H1 (cell line): ENCODE measurements at regions not wholly inside any gene's neighbourhood (a gene's known extent, or its start where the extent isn't known, plus 50 kb on each side); places are given as distances from the start of the nearest gene placed in this dataset.

ENCODE experiments used
- CTCF ChIA-PET: fragments of 300-600 bp; sonication (Branson Sonifier 250); formaldehyde crosslinking; loops from one replicate; lab custom pipeline; 2021; ENCODE audit not compliant: partially characterized antibody; lab: Charles Lee
- POLR2A ChIA-PET: fragments of 300-600 bp; sonication (Branson Sonifier 250); formaldehyde crosslinking; loops from one replicate; lab custom pipeline; 2021; ENCODE audit warnings: inconsistent platforms; ENCODE audit not compliant: partially characterized antibody; lab: Charles Lee
- DNase-seq, 2 experiments: peaks; one replicate each; pipeline versions ENCODE4 v3.0.0 to v3.0.0-alpha.2; 2010 to 2022; ENCODE audit warnings: low spot score in 2 of 2, low read depth in 1 of 2, mixed read lengths in 1 of 2
- FAIRE-seq: peaks from 2 replicates; lab custom pipeline; 2011; peaks lifted over from hg19 to GRCh38; lab: Jason Lieb, UNC
- H2AFZ ChIP-seq: 2 replicates; pipeline ENCODE4 v1.8.1; 2012; ENCODE audit warnings: low read length, inconsistent platforms
- H2AK5ac ChIP-seq: 2 replicates; pipeline ENCODE4 v1.6.1; 2013; ENCODE audit warnings: low read depth, low read length
- H2BK120ac ChIP-seq: replicated peaks from 2 replicates; pipeline ENCODE3; 2013; ENCODE audit warnings: low read depth, low read length, inconsistent platforms
- H2BK12ac ChIP-seq: 2 replicates; pipeline ENCODE4 v1.6.1; 2013; ENCODE audit warnings: low read depth, low read length
- H2BK15ac ChIP-seq: 2 replicates; pipeline ENCODE4 v1.6.1; 2013; ENCODE audit warnings: low read length
- H2BK20ac ChIP-seq: 2 replicates; pipeline ENCODE4 v1.6.1; 2013; ENCODE audit warnings: low read length
- H2BK5ac ChIP-seq: 2 replicates; pipeline ENCODE4 v1.6.1; 2013; ENCODE audit warnings: low read depth, low read length
- H3K14ac ChIP-seq: 2 replicates; pipeline ENCODE4 v1.6.1; 2013; ENCODE audit warnings: inconsistent platforms; ENCODE audit not compliant: insufficient read length
- H3K18ac ChIP-seq: 2 replicates; pipeline ENCODE4 v1.6.1; 2013; ENCODE audit warnings: low read length; ENCODE audit errors: extremely low read depth
- H3K23ac ChIP-seq: 2 replicates; pipeline ENCODE4 v1.6.1; 2013; ENCODE audit warnings: inconsistent platforms; ENCODE audit not compliant: insufficient read length
- H3K23me2 ChIP-seq: 2 replicates; pipeline ENCODE4 v1.6.1; 2013; ENCODE audit warnings: low read depth, low read length
- H3K27ac ChIP-seq: 2 replicates; pipeline ENCODE4 v1.6.1; 2011; ENCODE audit warnings: low read depth, low read length, inconsistent platforms
- H3K27me3 ChIP-seq, 4 experiments: replicated peaks in 1 of 4; 1 replicate in 1 of 4; 2 replicates in 3 of 4; pipeline versions ENCODE4 v1.6.1 to v1.8.1; 2011 to 2013; ENCODE audit warnings: low read length in 3 of 4, mild to moderate bottlenecking in 3 of 4, inconsistent platforms in 2 of 4, mixed read lengths in 2 of 4, moderate library complexity in 1 of 4; ENCODE audit not compliant: control insufficient read depth in 3 of 4, insufficient read depth in 3 of 4; ENCODE audit errors: extremely low read depth in 1 of 4
- H3K36me3 ChIP-seq, 4 experiments: 2 replicates each; pipeline versions ENCODE4 v1.6.1 to v1.8.1; 2011 to 2013; ENCODE audit warnings: mild to moderate bottlenecking in 4 of 4, low read length in 3 of 4, moderate library complexity in 2 of 4, control low read depth in 1 of 4, inconsistent platforms in 1 of 4; ENCODE audit not compliant: insufficient read depth in 4 of 4, control insufficient read depth in 2 of 4
- H3K4ac ChIP-seq: replicated peaks from 2 replicates; pipeline ENCODE3; 2013; ENCODE audit warnings: low read length, low read depth, mixed read lengths, inconsistent platforms; ENCODE audit not compliant: insufficient read length
- H3K4me1 ChIP-seq, 4 experiments: replicated peaks in 1 of 4; 1 replicate in 1 of 4; 2 replicates in 3 of 4; pipeline versions ENCODE4 v1.6.1 to v1.8.1; 2011 to 2013; ENCODE audit warnings: low read length in 3 of 4, inconsistent platforms in 2 of 4, mixed read lengths in 1 of 4; ENCODE audit not compliant: insufficient read depth in 4 of 4, control insufficient read depth in 3 of 4
- H3K4me2 ChIP-seq, 2 experiments: 2 replicates each; pipeline versions ENCODE4 v1.6.1 to v1.8.1; 2011 to 2013; ENCODE audit warnings: low read depth in 2 of 2, low read length in 2 of 2, control low read depth in 1 of 2, inconsistent platforms in 1 of 2, mild to moderate bottlenecking in 1 of 2; ENCODE audit not compliant: insufficient read depth in 1 of 2
- H3K4me3 ChIP-seq, 4 experiments: fragments of 200-600, 300-600 bp in 1 of 4; sonication (generic), shearing (Covaris generic), sonication (Bioruptor Twin) in 1 of 4; 2 replicates each; pipeline versions ENCODE4 v1.5.1 to v1.8.1; 2011 to 2016; ENCODE audit warnings: low read length in 4 of 4, low read depth in 3 of 4, control low read depth in 2 of 4, inconsistent platforms in 2 of 4, mild to moderate bottlenecking in 2 of 4, mixed read lengths in 1 of 4, moderate library complexity in 1 of 4; ENCODE audit not compliant: insufficient read depth in 2 of 4; ENCODE audit errors: extremely low read depth in 1 of 4
- H3K56ac ChIP-seq: replicated peaks from 2 replicates; pipeline ENCODE3; 2013; ENCODE audit warnings: low read depth, mild to moderate bottlenecking, mixed read lengths, low read length, inconsistent platforms; ENCODE audit not compliant: insufficient read length
- H3K79me1 ChIP-seq: 2 replicates; pipeline ENCODE4 v1.6.1; 2013; ENCODE audit warnings: low read depth, low read length, control low read depth
- H3K79me2 ChIP-seq, 2 experiments: 2 replicates each; pipeline versions ENCODE4 v1.6.1 to v1.8.1; 2012 to 2013; ENCODE audit warnings: low read length in 2 of 2, mild to moderate bottlenecking in 2 of 2, inconsistent platforms in 1 of 2; ENCODE audit not compliant: insufficient read depth in 2 of 2, control insufficient read depth in 1 of 2
- H3K9ac ChIP-seq, 4 experiments: replicated peaks in 1 of 4; 1 replicate in 1 of 4; 2 replicates in 3 of 4; pipeline versions ENCODE4 v1.6.1 to v1.8.1; 2011 to 2013; ENCODE audit warnings: low read depth in 3 of 4, low read length in 3 of 4, control low read depth in 2 of 4, mild to moderate bottlenecking in 2 of 4, moderate library complexity in 2 of 4, inconsistent platforms in 1 of 4; ENCODE audit errors: extremely low read depth in 1 of 4
- H3K9me3 ChIP-seq, 2 experiments: 2 replicates each; pipeline versions ENCODE4 v1.6.1 to v1.8.1; 2012 to 2013; ENCODE audit warnings: mild to moderate bottlenecking in 2 of 2, moderate library complexity in 2 of 2, control low read depth in 1 of 2, inconsistent platforms in 1 of 2, low read depth in 1 of 2, low read length in 1 of 2, mixed read lengths in 1 of 2; ENCODE audit not compliant: insufficient read depth in 2 of 2
- H4K20me1 ChIP-seq, 2 experiments: replicated peaks in 1 of 2; 2 replicates each; pipeline versions ENCODE3 to v1.8.1; 2011 to 2013; ENCODE audit warnings: inconsistent platforms in 2 of 2, low read length in 2 of 2, mild to moderate bottlenecking in 1 of 2; ENCODE audit not compliant: insufficient read depth in 2 of 2, control insufficient read depth in 1 of 2
- H4K5ac ChIP-seq: 2 replicates; pipeline ENCODE4 v1.6.1; 2013; ENCODE audit warnings: low read length, low read depth, mixed read lengths, inconsistent platforms; ENCODE audit not compliant: insufficient read length
- H4K8ac ChIP-seq: 2 replicates; pipeline ENCODE4 v1.8.0; 2013; ENCODE audit warnings: mild to moderate bottlenecking, moderate library complexity, low read length, inconsistent platforms; ENCODE audit not compliant: insufficient read depth; ENCODE audit errors: extremely low read depth
- H4K91ac ChIP-seq: replicated peaks from 2 replicates; pipeline ENCODE3; 2013; ENCODE audit warnings: low read length, mixed read lengths, inconsistent platforms; ENCODE audit not compliant: insufficient read length
- ATF2 ChIP-seq: IDR thresholded peaks from 2 replicates; pipeline ENCODE4 v1.6.1; 2012; ENCODE audit warnings: low read length, inconsistent platforms
- BRCA1 ChIP-seq: IDR thresholded peaks from 2 replicates; pipeline ENCODE4 v1.6.1; 2012; ENCODE audit warnings: low read depth, low read length, improper control_type of control experiment
- CEBPB ChIP-seq: IDR thresholded peaks from 2 replicates; pipeline ENCODE4 v1.6.1; 2012; ENCODE audit warnings: low read depth, low read length
- EGR1 ChIP-seq: IDR thresholded peaks from 2 replicates; pipeline ENCODE4 v1.6.1; 2011; ENCODE audit warnings: low read depth, low read length, borderline replicate concordance
- EZH2 ChIP-seq: fragments of 200-600 bp; sonication (generic); IDR thresholded peaks from 2 replicates; pipeline ENCODE4 v1.7.1; 2012; ENCODE audit warnings: low read depth, mild to moderate bottlenecking, moderate library complexity, low read length, inconsistent platforms; ENCODE audit not compliant: severe bottlenecking
- SP2 ChIP-seq: IDR thresholded peaks from 2 replicates; pipeline ENCODE4 v1.6.1; 2012; ENCODE audit warnings: mild to moderate bottlenecking, low read length, inconsistent platforms
- TBP ChIP-seq: IDR thresholded peaks from 2 replicates; pipeline ENCODE4 v1.6.1; 2011; ENCODE audit warnings: low read depth, low read length, improper control_type of control experiment
- WGBS, 2 experiments: shearing (Covaris generic) in 1 of 2; methylation state at CpG; one replicate each; pipeline versions ENCODE4 v1.1.6 to v1.1.7; 2013 to 2015; ENCODE audit warnings: low lambda C conversion rate in 2 of 2, mixed read lengths in 2 of 2, inconsistent platforms in 1 of 2, low coverage in 1 of 2, missing lambda C conversion rate in 1 of 2; ENCODE audit not compliant: insufficient replicate concordance in 2 of 2, insufficient coverage in 1 of 2, insufficient read length in 1 of 2; ENCODE audit errors: extremely low coverage in 1 of 2, missing lambda C conversion rate in 1 of 2; 5-methylcytosine and 5-hydroxymethylcytosine counted together

GRCh38 chrX:35392232-35392631 lies 405.9 kb upstream of the MAGEB16 start (continued):
- TF ChIP-seq CEBPB = no peak

GRCh38 chrX:35406386-35406785 lies 391.8 kb upstream of the MAGEB16 start:
- 94 to 100% methylated on average over 1 to 2 of the region's 2 CpGs for WGBS, 2 experiments

More at GRCh38 chrX:35406386-35406785, 391.8 kb upstream of the MAGEB16 start:
- H3K4me2 ChIP-seq = no peak overlapping the region
- no peak overlapping the region for H3K4ac ChIP-seq
- H2BK15ac ChIP-seq = no peak overlapping the region
- FAIRE-seq (no peak), DNase-seq (no peak)
- ChIA-PET POLR2A (no interaction called here), CTCF (interaction anchor here (1.0 kb wide), 1 partner anchor 26 kb away, joined by 5 read pairs; no protein-coding TSS in a partner anchor)
- no peak overlapping the region for H3K56ac ChIP-seq
- H3K4me1 ChIP-seq = no peaks in the 10 kb centered on the region
- no peaks in the 10 kb centered on the region for H3K36me3 ChIP-seq
- H4K8ac ChIP-seq = no peak overlapping the region
- H2BK20ac ChIP-seq = no peak overlapping the region
- no peak overlapping the region for H2BK120ac ChIP-seq
- no peaks in the 10 kb centered on the region for H3K9me3 ChIP-seq
- H3K79me1 ChIP-seq = no peaks in the 10 kb centered on the region
- H4K91ac ChIP-seq = no peak overlapping the region
- H3K27ac ChIP-seq = no peak overlapping the region
- H3K9ac ChIP-seq = no peak overlapping the region
- H3K18ac ChIP-seq = no peak overlapping the region
- no peak for TF ChIP-seq ATF2
- TF ChIP-seq EZH2 = no peak
- no peak for TF ChIP-seq TBP
- TF ChIP-seq BRCA1 = no peak
- TF ChIP-seq EGR1 = no peak
- TF ChIP-seq SP2 = no peak
- no peak overlapping the region for H2AK5ac ChIP-seq
- no peak overlapping the region for H3K23ac ChIP-seq
- no peaks in the 10 kb centered on the region for H4K20me1 ChIP-seq
- H2BK5ac ChIP-seq = no peak overlapping the region
- H4K5ac ChIP-seq = no peak overlapping the region
- H2BK12ac ChIP-seq = no peak overlapping the region
- H3K4me3 ChIP-seq = no peak overlapping the region
- H3K14ac ChIP-seq = no peak overlapping the region
- no peaks in the 10 kb centered on the region for H3K23me2 ChIP-seq
- H3K79me2 ChIP-seq = no peaks in the 10 kb centered on the region
- no peaks in the 10 kb centered on the region for H3K27me3 ChIP-seq
- no peak overlapping the region for H2AFZ ChIP-seq
